Thymus (tissue), 11 donors: ENCODE measurements at regions not wholly inside any gene's neighbourhood (a gene's known extent, or its start where the extent isn't known, plus 50 kb on each side); places are given as distances from the start of the nearest gene placed in this dataset.

Experiments
- DNase-seq, 9 donors: peaks; one replicate each; pipeline ENCODE4 v3.0.0-alpha.2; 2013; ENCODE audit warnings: low spot score in 9 of 9, low read depth in 6 of 9, missing footprints in 1 of 9
- H3K27ac ChIP-seq, 2 donors: one replicate each; pipeline ENCODE4 v1.5.1; 2013; ENCODE audit warnings: control low read depth in 1 of 2, low read depth in 1 of 2, low read length in 1 of 2, mild to moderate bottlenecking in 1 of 2, moderate library complexity in 1 of 2
- H3K27me3 ChIP-seq, 2 donors: one replicate each; pipeline ENCODE4 v1.5.1; 2013; ENCODE audit warnings: low read length in 1 of 2; ENCODE audit not compliant: control insufficient read depth in 2 of 2, insufficient read depth in 1 of 2
- H3K36me3 ChIP-seq, 2 donors: one replicate each; pipeline ENCODE4 v1.5.1; 2013; ENCODE audit warnings: low read length in 1 of 2, mild to moderate bottlenecking in 1 of 2, moderate library complexity in 1 of 2; ENCODE audit not compliant: control insufficient read depth in 2 of 2, insufficient read depth in 2 of 2
- H3K4me1 ChIP-seq, 2 donors: one replicate each; pipeline ENCODE4 v1.5.1; 2013; ENCODE audit warnings: low read length in 2 of 2; ENCODE audit not compliant: control insufficient read depth in 2 of 2, insufficient read depth in 2 of 2
- H3K4me3 ChIP-seq, 2 donors: one replicate each; pipeline ENCODE4 v1.5.1; 2013; ENCODE audit warnings: low read length in 2 of 2, control low read depth in 1 of 2, mild to moderate bottlenecking in 1 of 2
- H3K9me3 ChIP-seq, 2 donors: one replicate each; pipeline ENCODE4 v1.5.1; 2013; ENCODE audit warnings: low read length in 1 of 2, mild to moderate bottlenecking in 1 of 2; ENCODE audit not compliant: control insufficient read depth in 2 of 2, insufficient read depth in 1 of 2
- WGBS: extraction: QIAGEN DNeasy Blood & Tissue Kit; methylation state at CpG from one replicate; pipeline ENCODE4 v1.1.7; 2013; 5-methylcytosine and 5-hydroxymethylcytosine counted together
- donor health status: healthy.

GRCh38 chr1:10866321-10867093 lies 70.1 kb upstream of the CASZ1 start:
- peak overlapping the region in 1 of 2 donors; percentile 45 for H3K4me3 ChIP-seq
- no peak overlapping the region for H3K27ac ChIP-seq
- H3K27me3 ChIP-seq: peaks cover 50 to 87% of the 10 kb centered on the region in 2 donors
- peaks cover 3 to 11% of the 10 kb centered on the region in 2 donors for H3K4me1 ChIP-seq
- peaks cover 0 to 3% of the 10 kb centered on the region in 2 donors for H3K9me3 ChIP-seq
- H3K36me3 ChIP-seq: no peaks in the 10 kb centered on the region
- 6% methylated on average over 31 of the region's 31 CpGs for WGBS
- DNase-seq: peak in 3 of 9 donors; percentile 10 to 29 (median 14)

- Histone ChIP-seq H3K4me3 (peak overlapping the region in 1 of 2 donors; percentile 45), H3K9me3 (peaks cover 0 to 3% of the 10 kb centered on the region in 2 donors), H3K36me3 (no peaks in the 10 kb centered on the region), H3K27me3 (peaks cover 49 to 81% of the 10 kb centered on the region in 2 donors), H3K27ac (no peak overlapping the region), H3K4me1 (peaks cover 3 to 11% of the 10 kb centered on the region in 2 donors)
- peak in 6 of 9 donors; percentile 25 to 56 (median 34) for DNase-seq
- WGBS: 2% methylated on average over 54 of the region's 54 CpGs
These were observed 70.8 kb upstream of the CASZ1 start for GRCh38 chr1:10867138-10867721.

- 81% methylated on average over 17 of the region's 17 CpGs for WGBS
- peaks cover 41 to 73% of the 10 kb centered on the region in 2 donors for H3K27me3 ChIP-seq
- DNase-seq: no peak
These were observed 71.6 kb upstream of the CASZ1 start for GRCh38 chr1:10867914-10868598.

GRCh38 chr1:10868599-10868965 lies 72.1 kb upstream of the CASZ1 start:
- WGBS: 81% methylated on average over 6 of the region's 6 CpGs
- H3K9me3 ChIP-seq: peaks cover 0 to 3% of the 10 kb centered on the region in 2 donors
- DNase-seq: no peak
- peaks cover 37 to 68% of the 10 kb centered on the region in 2 donors for H3K27me3 ChIP-seq
- H3K36me3 ChIP-seq: no peaks in the 10 kb centered on the region
- peaks cover 3 to 11% of the 10 kb centered on the region in 2 donors for H3K4me1 ChIP-seq
- no peak overlapping the region for H3K4me3 ChIP-seq
- H3K27ac ChIP-seq: no peak overlapping the region

More at GRCh38 chr1:10867914-10868598, 71.6 kb upstream of the CASZ1 start:
- peaks cover 0 to 3% of the 10 kb centered on the region in 2 donors for H3K9me3 ChIP-seq
- no peaks in the 10 kb centered on the region for H3K36me3 ChIP-seq
- no peak overlapping the region for H3K27ac ChIP-seq
- H3K4me1 ChIP-seq: peaks cover 3 to 11% of the 10 kb centered on the region in 2 donors
- H3K4me3 ChIP-seq: no peak overlapping the region

DNA sequence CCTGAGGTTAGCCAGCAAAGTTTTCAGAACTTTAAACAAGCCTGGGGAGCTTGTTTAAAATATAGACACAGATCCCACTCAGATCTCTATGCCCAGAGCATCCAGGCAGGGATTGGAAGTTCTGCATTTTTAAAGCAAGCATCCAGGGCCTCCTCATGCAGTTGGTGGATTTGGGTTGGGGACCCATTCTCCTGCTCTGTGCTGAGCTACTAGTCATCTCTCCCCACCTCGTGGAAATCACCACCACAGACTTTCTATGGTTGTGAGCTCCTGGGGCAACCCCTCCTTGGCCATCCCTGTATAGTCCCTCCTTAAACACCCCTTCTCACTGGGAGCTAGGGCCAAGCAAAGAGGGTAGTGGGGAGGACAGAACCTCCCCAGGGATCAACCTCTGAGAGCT lies 73.5 kb upstream of the CASZ1 start:
- Histone ChIP-seq H3K9me3 (peaks cover 0 to 3% of the 10 kb centered on the region in 2 donors), H3K4me3 (no peak overlapping the region), H3K4me1 (peaks cover 3 to 11% of the 10 kb centered on the region in 2 donors), H3K36me3 (no peaks in the 10 kb centered on the region), H3K27ac (no peak overlapping the region), H3K27me3 (peaks cover 28 to 59% of the 10 kb centered on the region in 2 donors)
- WGBS: 63% methylated on average over 1 of the region's 1 CpG
- DNase-seq: no peak

- H3K27me3 ChIP-seq: peaks cover 23 to 53% of the 10 kb centered on the region in 2 donors
These were observed 74.1 kb upstream of the CASZ1 start for GRCh38 chr1:10870493-10871096.

DNA sequence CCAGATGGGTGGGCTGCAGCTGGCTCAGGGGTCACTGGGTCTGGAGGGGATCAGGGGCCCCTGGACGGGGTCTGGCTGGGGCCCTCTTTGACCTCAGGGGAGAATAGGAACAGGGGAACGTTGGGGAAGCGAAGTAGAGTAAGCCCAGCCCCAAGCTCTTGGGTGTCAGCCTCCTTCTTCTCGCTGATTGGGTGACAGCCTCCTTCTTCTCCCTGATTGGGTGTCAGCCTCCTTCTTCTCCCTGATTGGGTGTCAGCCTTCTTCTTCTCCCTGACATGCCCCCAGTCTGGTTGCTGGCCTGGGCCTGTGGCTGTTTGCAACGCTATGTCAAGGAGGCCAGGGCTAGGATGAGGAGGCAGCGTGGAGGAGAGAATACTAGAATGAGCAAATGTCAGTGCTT lies 76.7 kb upstream of the CASZ1 start:
- H3K4me1 ChIP-seq: no peaks in the 10 kb centered on the region
- WGBS: 92% methylated on average over 6 of the region's 6 CpGs
- peaks cover 1 to 31% of the 10 kb centered on the region in 2 donors for H3K27me3 ChIP-seq
- H3K27ac ChIP-seq: no peak overlapping the region
- no peak overlapping the region for H3K4me3 ChIP-seq
- H3K36me3 ChIP-seq: no peaks in the 10 kb centered on the region
- H3K9me3 ChIP-seq: no peaks in the 10 kb centered on the region
- DNase-seq: no peak

More at GRCh38 chr1:10870493-10871096, 74.1 kb upstream of the CASZ1 start:
- H3K27ac ChIP-seq: no peak overlapping the region
- H3K4me3 ChIP-seq: no peak overlapping the region
- peaks cover 3 to 11% of the 10 kb centered on the region in 2 donors for H3K4me1 ChIP-seq
- 76% methylated on average over 5 of the region's 5 CpGs for whole genome bisulfite sequencing
- peaks cover 0 to 3% of the 10 kb centered on the region in 2 donors for H3K9me3 ChIP-seq
- DNase-seq: no peak
- no peaks in the 10 kb centered on the region for H3K36me3 ChIP-seq

DNA sequence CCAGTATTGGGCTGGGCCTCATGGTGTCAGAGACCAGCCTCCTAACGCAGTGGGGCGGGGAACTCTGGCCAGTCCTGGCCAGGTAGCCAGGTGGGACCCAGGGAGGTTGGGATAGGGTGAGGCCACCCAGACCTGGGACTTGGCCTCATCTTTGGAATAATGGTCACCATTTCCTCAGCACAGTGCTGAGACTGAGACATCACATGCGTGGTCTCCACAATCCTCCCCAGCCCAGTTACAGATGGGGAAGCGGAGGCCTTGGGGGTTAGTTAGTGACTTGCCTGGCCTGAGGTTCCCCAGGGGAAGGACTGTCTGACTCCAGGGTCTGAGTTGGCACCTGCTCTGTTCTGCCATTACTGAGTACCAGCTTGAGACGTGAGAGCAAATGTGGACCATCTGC lies 77.9 kb upstream of the CASZ1 start:
- H3K36me3 ChIP-seq: no peaks in the 10 kb centered on the region
- H3K27me3 ChIP-seq: peaks cover 0 to 19% of the 10 kb centered on the region in 2 donors
- WGBS: 95% methylated on average over 5 of the region's 5 CpGs

More for the DNA sequence above, 77.9 kb upstream of the CASZ1 start:
- Histone ChIP-seq H3K4me1 (no peaks in the 10 kb centered on the region), H3K27ac (no peak overlapping the region), H3K9me3 (no peaks in the 10 kb centered on the region), H3K4me3 (no peak overlapping the region)
- DNase-seq: no peak
